H1 (cell line): ENCODE measurements at regions not wholly inside any gene's neighbourhood (a gene's known extent, or its start where the extent isn't known, plus 50 kb on each side); places are given as distances from the start of the nearest gene placed in this dataset.

Experiments used
- CTCF ChIA-PET: fragments of 300-600 bp; sonication (Branson Sonifier 250); formaldehyde crosslinking; loops from one replicate; lab custom pipeline; 2021; ENCODE audit not compliant: partially characterized antibody; lab: Charles Lee
- POLR2A ChIA-PET: fragments of 300-600 bp; sonication (Branson Sonifier 250); formaldehyde crosslinking; loops from one replicate; lab custom pipeline; 2021; ENCODE audit warnings: inconsistent platforms; ENCODE audit not compliant: partially characterized antibody; lab: Charles Lee
- DNase-seq, 2 experiments: peaks; one replicate each; pipeline versions ENCODE4 v3.0.0 to v3.0.0-alpha.2; 2010 to 2022; ENCODE audit warnings: low spot score in 2 of 2, low read depth in 1 of 2, mixed read lengths in 1 of 2
- FAIRE-seq: peaks from 2 replicates; lab custom pipeline; 2011; peaks lifted over from hg19 to GRCh38; lab: Jason Lieb, UNC
- H2AFZ ChIP-seq: 2 replicates; pipeline ENCODE4 v1.8.1; 2012; ENCODE audit warnings: low read length, inconsistent platforms
- H2AK5ac ChIP-seq: 2 replicates; pipeline ENCODE4 v1.6.1; 2013; ENCODE audit warnings: low read depth, low read length
- H2BK120ac ChIP-seq: replicated peaks from 2 replicates; pipeline ENCODE3; 2013; ENCODE audit warnings: low read depth, low read length, inconsistent platforms
- H2BK12ac ChIP-seq: 2 replicates; pipeline ENCODE4 v1.6.1; 2013; ENCODE audit warnings: low read depth, low read length
- H2BK15ac ChIP-seq: 2 replicates; pipeline ENCODE4 v1.6.1; 2013; ENCODE audit warnings: low read length
- H2BK20ac ChIP-seq: 2 replicates; pipeline ENCODE4 v1.6.1; 2013; ENCODE audit warnings: low read length
- H2BK5ac ChIP-seq: 2 replicates; pipeline ENCODE4 v1.6.1; 2013; ENCODE audit warnings: low read depth, low read length
- H3K14ac ChIP-seq: 2 replicates; pipeline ENCODE4 v1.6.1; 2013; ENCODE audit warnings: inconsistent platforms; ENCODE audit not compliant: insufficient read length
- H3K18ac ChIP-seq: 2 replicates; pipeline ENCODE4 v1.6.1; 2013; ENCODE audit warnings: low read length; ENCODE audit errors: extremely low read depth
- H3K23ac ChIP-seq: 2 replicates; pipeline ENCODE4 v1.6.1; 2013; ENCODE audit warnings: inconsistent platforms; ENCODE audit not compliant: insufficient read length
- H3K23me2 ChIP-seq: 2 replicates; pipeline ENCODE4 v1.6.1; 2013; ENCODE audit warnings: low read depth, low read length
- H3K27ac ChIP-seq: 2 replicates; pipeline ENCODE4 v1.6.1; 2011; ENCODE audit warnings: low read depth, low read length, inconsistent platforms
- H3K27me3 ChIP-seq, 4 experiments: replicated peaks in 1 of 4; 1 replicate in 1 of 4; 2 replicates in 3 of 4; pipeline versions ENCODE4 v1.6.1 to v1.8.1; 2011 to 2013; ENCODE audit warnings: low read length in 3 of 4, mild to moderate bottlenecking in 3 of 4, inconsistent platforms in 2 of 4, mixed read lengths in 2 of 4, moderate library complexity in 1 of 4; ENCODE audit not compliant: control insufficient read depth in 3 of 4, insufficient read depth in 3 of 4; ENCODE audit errors: extremely low read depth in 1 of 4
- H3K36me3 ChIP-seq, 4 experiments: 2 replicates each; pipeline versions ENCODE4 v1.6.1 to v1.8.1; 2011 to 2013; ENCODE audit warnings: mild to moderate bottlenecking in 4 of 4, low read length in 3 of 4, moderate library complexity in 2 of 4, control low read depth in 1 of 4, inconsistent platforms in 1 of 4; ENCODE audit not compliant: insufficient read depth in 4 of 4, control insufficient read depth in 2 of 4
- H3K4ac ChIP-seq: replicated peaks from 2 replicates; pipeline ENCODE3; 2013; ENCODE audit warnings: low read length, low read depth, mixed read lengths, inconsistent platforms; ENCODE audit not compliant: insufficient read length
- H3K4me1 ChIP-seq, 4 experiments: replicated peaks in 1 of 4; 1 replicate in 1 of 4; 2 replicates in 3 of 4; pipeline versions ENCODE4 v1.6.1 to v1.8.1; 2011 to 2013; ENCODE audit warnings: low read length in 3 of 4, inconsistent platforms in 2 of 4, mixed read lengths in 1 of 4; ENCODE audit not compliant: insufficient read depth in 4 of 4, control insufficient read depth in 3 of 4
- H3K4me2 ChIP-seq, 2 experiments: 2 replicates each; pipeline versions ENCODE4 v1.6.1 to v1.8.1; 2011 to 2013; ENCODE audit warnings: low read depth in 2 of 2, low read length in 2 of 2, control low read depth in 1 of 2, inconsistent platforms in 1 of 2, mild to moderate bottlenecking in 1 of 2; ENCODE audit not compliant: insufficient read depth in 1 of 2
- H3K4me3 ChIP-seq, 4 experiments: fragments of 200-600, 300-600 bp in 1 of 4; sonication (generic), shearing (Covaris generic), sonication (Bioruptor Twin) in 1 of 4; 2 replicates each; pipeline versions ENCODE4 v1.5.1 to v1.8.1; 2011 to 2016; ENCODE audit warnings: low read length in 4 of 4, low read depth in 3 of 4, control low read depth in 2 of 4, inconsistent platforms in 2 of 4, mild to moderate bottlenecking in 2 of 4, mixed read lengths in 1 of 4, moderate library complexity in 1 of 4; ENCODE audit not compliant: insufficient read depth in 2 of 4; ENCODE audit errors: extremely low read depth in 1 of 4
- H3K56ac ChIP-seq: replicated peaks from 2 replicates; pipeline ENCODE3; 2013; ENCODE audit warnings: low read depth, mild to moderate bottlenecking, mixed read lengths, low read length, inconsistent platforms; ENCODE audit not compliant: insufficient read length
- H3K79me1 ChIP-seq: 2 replicates; pipeline ENCODE4 v1.6.1; 2013; ENCODE audit warnings: low read depth, low read length, control low read depth
- H3K79me2 ChIP-seq, 2 experiments: 2 replicates each; pipeline versions ENCODE4 v1.6.1 to v1.8.1; 2012 to 2013; ENCODE audit warnings: low read length in 2 of 2, mild to moderate bottlenecking in 2 of 2, inconsistent platforms in 1 of 2; ENCODE audit not compliant: insufficient read depth in 2 of 2, control insufficient read depth in 1 of 2
- H3K9ac ChIP-seq, 4 experiments: replicated peaks in 1 of 4; 1 replicate in 1 of 4; 2 replicates in 3 of 4; pipeline versions ENCODE4 v1.6.1 to v1.8.1; 2011 to 2013; ENCODE audit warnings: low read depth in 3 of 4, low read length in 3 of 4, control low read depth in 2 of 4, mild to moderate bottlenecking in 2 of 4, moderate library complexity in 2 of 4, inconsistent platforms in 1 of 4; ENCODE audit errors: extremely low read depth in 1 of 4
- H3K9me3 ChIP-seq, 2 experiments: 2 replicates each; pipeline versions ENCODE4 v1.6.1 to v1.8.1; 2012 to 2013; ENCODE audit warnings: mild to moderate bottlenecking in 2 of 2, moderate library complexity in 2 of 2, control low read depth in 1 of 2, inconsistent platforms in 1 of 2, low read depth in 1 of 2, low read length in 1 of 2, mixed read lengths in 1 of 2; ENCODE audit not compliant: insufficient read depth in 2 of 2
- H4K20me1 ChIP-seq, 2 experiments: replicated peaks in 1 of 2; 2 replicates each; pipeline versions ENCODE3 to v1.8.1; 2011 to 2013; ENCODE audit warnings: inconsistent platforms in 2 of 2, low read length in 2 of 2, mild to moderate bottlenecking in 1 of 2; ENCODE audit not compliant: insufficient read depth in 2 of 2, control insufficient read depth in 1 of 2
- H4K5ac ChIP-seq: 2 replicates; pipeline ENCODE4 v1.6.1; 2013; ENCODE audit warnings: low read length, low read depth, mixed read lengths, inconsistent platforms; ENCODE audit not compliant: insufficient read length
- H4K8ac ChIP-seq: 2 replicates; pipeline ENCODE4 v1.8.0; 2013; ENCODE audit warnings: mild to moderate bottlenecking, moderate library complexity, low read length, inconsistent platforms; ENCODE audit not compliant: insufficient read depth; ENCODE audit errors: extremely low read depth
- H4K91ac ChIP-seq: replicated peaks from 2 replicates; pipeline ENCODE3; 2013; ENCODE audit warnings: low read length, mixed read lengths, inconsistent platforms; ENCODE audit not compliant: insufficient read length
- ATF2 ChIP-seq: IDR thresholded peaks from 2 replicates; pipeline ENCODE4 v1.6.1; 2012; ENCODE audit warnings: low read length, inconsistent platforms
- ATF3 ChIP-seq: IDR thresholded peaks from 2 replicates; pipeline ENCODE4 v1.6.1; 2011; ENCODE audit warnings: low read depth, mild to moderate bottlenecking, low read length; ENCODE audit not compliant: insufficient read depth
- BRCA1 ChIP-seq: IDR thresholded peaks from 2 replicates; pipeline ENCODE4 v1.6.1; 2012; ENCODE audit warnings: low read depth, low read length, improper control_type of control experiment
- CBX8 ChIP-seq: fragments of 300-800, 300-1000 bp; sonication (generic); IDR thresholded peaks from 2 replicates; pipeline ENCODE4 v1.7.1; 2016; ENCODE audit warnings: low read depth, low read length, borderline replicate concordance
- CTBP2 ChIP-seq: IDR thresholded peaks from 2 replicates; pipeline ENCODE4 v1.7.0; 2011; ENCODE audit warnings: borderline replicate concordance, mild to moderate bottlenecking, moderate library complexity, mixed read lengths, low read length; ENCODE audit not compliant: insufficient read depth, insufficient read length
- PHF8 ChIP-seq: fragments of 200-600 bp; sonication (generic); conservative IDR thresholded peaks from 2 replicates; pipeline ENCODE4 v1.7.1; 2012; ENCODE audit warnings: low read depth, mild to moderate bottlenecking, inconsistent platforms, low read length, moderate library complexity
- POLR2A ChIP-seq, 2 experiments: IDR thresholded peaks; 1 replicate in 1 of 2; 2 replicates in 1 of 2; pipeline ENCODE4 v1.6.1; 2011; ENCODE audit warnings: low read depth in 2 of 2, low read length in 2 of 2, mild to moderate bottlenecking in 2 of 2; ENCODE audit errors: control extremely low read depth in 1 of 2
- POU5F1 ChIP-seq: IDR thresholded peaks from 2 replicates; pipeline ENCODE4 v1.6.1; 2011; ENCODE audit warnings: low read depth, mild to moderate bottlenecking, low read length, moderate library complexity
- RAD21 ChIP-seq, 2 experiments: IDR thresholded peaks in 1 of 2; conservative IDR thresholded peaks in 1 of 2; 2 replicates each; pipeline ENCODE4 v1.6.1; 2011; ENCODE audit warnings: low read depth in 2 of 2, low read length in 2 of 2, improper control_type of control experiment in 1 of 2, inconsistent platforms in 1 of 2, mild to moderate bottlenecking in 1 of 2, moderate library complexity in 1 of 2
- SIN3A ChIP-seq, 2 experiments: IDR thresholded peaks in 1 of 2; conservative IDR thresholded peaks in 1 of 2; 2 replicates each; pipeline ENCODE4 v1.6.1; 2011 to 2012; ENCODE audit warnings: low read length in 2 of 2, improper control_type of control experiment in 1 of 2, low read depth in 1 of 2, mild to moderate bottlenecking in 1 of 2
- TCF12 ChIP-seq: IDR thresholded peaks from 2 replicates; pipeline ENCODE4 v1.6.1; 2011; ENCODE audit warnings: low read depth, mild to moderate bottlenecking, low read length
- WGBS, 2 experiments: shearing (Covaris generic) in 1 of 2; methylation state at CpG; one replicate each; pipeline versions ENCODE4 v1.1.6 to v1.1.7; 2013 to 2015; ENCODE audit warnings: low lambda C conversion rate in 2 of 2, mixed read lengths in 2 of 2, inconsistent platforms in 1 of 2, low coverage in 1 of 2, missing lambda C conversion rate in 1 of 2; ENCODE audit not compliant: insufficient replicate concordance in 2 of 2, insufficient coverage in 1 of 2, insufficient read length in 1 of 2; ENCODE audit errors: extremely low coverage in 1 of 2, missing lambda C conversion rate in 1 of 2; 5-methylcytosine and 5-hydroxymethylcytosine counted together

GRCh38 chr6:33912195-33912594 lies 108.4 kb upstream of the MLN start:
- Histone ChIP-seq H3K18ac (no peak overlapping the region), H3K4me1 (no peaks in the 10 kb centered on the region; a peak in 1 of 7 replicates), H3K9ac (no peak overlapping the region), H3K4ac (no peak overlapping the region), H3K56ac (no peak overlapping the region), H3K27me3 (no peaks in the 10 kb centered on the region; a peak in 1 of 7 replicates), H3K36me3 (no peaks in the 10 kb centered on the region), H3K14ac (no peak overlapping the region), H2BK120ac (no peak overlapping the region), H4K20me1 (no peaks in the 10 kb centered on the region), H3K27ac (no peak overlapping the region), H3K9me3 (no peaks in the 10 kb centered on the region; a peak in 1 of 4 replicates), H3K79me1 (no peaks in the 10 kb centered on the region), H2AFZ (no peak overlapping the region), H4K91ac (no peak overlapping the region), H3K79me2 (no peaks in the 10 kb centered on the region), H3K4me2 (no peak overlapping the region), H2BK15ac (no peak overlapping the region), H3K23me2 (no peaks in the 10 kb centered on the region), H4K8ac (no peak overlapping the region), H2BK20ac (no peak overlapping the region), H2BK12ac (no peak overlapping the region), H3K4me3 (no peak overlapping the region), H2AK5ac (no peak overlapping the region), H2BK5ac (no peak overlapping the region), H4K5ac (no peak overlapping the region), H3K23ac (no peak overlapping the region)
- DNase-seq = no peak
- ChIA-PET CTCF (interaction anchor here (0.7 to 1.4 kb wide), 7 partner anchors 10 to 280 kb away, joined by 3 to 4 read pairs (median 3); no protein-coding TSS in a partner anchor), POLR2A (no interaction called here)
- no peak for FAIRE-seq
- WGBS, 2 experiments = 100% methylated on average over 1 of the region's 1 CpG; no CpG with 5 or more reads in 1 of the 2 experiments
- TF ChIP-seq ATF2 = no peak
- no peak for TF ChIP-seq ATF3
- no peak for TF ChIP-seq PHF8
- no peak for TF ChIP-seq CBX8
- no peak for TF ChIP-seq RAD21 (IDR thresholded peaks at IDR 0.05 in 1 of 2, conservative IDR thresholded peaks at IDR 0.05 in 1 of 2; ENCODE audit: low read depth in 2 of 2, low read length in 2 of 2)
- TF ChIP-seq POU5F1 = no peak
- no peak for TF ChIP-seq TCF12
- TF ChIP-seq POLR2A (IDR thresholded peaks at IDR 0.05; ENCODE audit: control extremely low read depth in 1 of 2, low read depth in 2 of 2, low read length in 2 of 2) = no peak
- TF ChIP-seq BRCA1 = no peak
- no peak for TF ChIP-seq SIN3A (conservative IDR thresholded peaks at IDR 0.05 in 1 of 2, IDR thresholded peaks at IDR 0.05 in 1 of 2; ENCODE audit: low read depth in 1 of 2, low read length in 2 of 2)
- no peak for TF ChIP-seq CTBP2
